Muscle layer of colon (tissue), 2 donors: ENCODE measurements at regions not wholly inside any gene's neighbourhood (a gene's known extent, or its start where the extent isn't known, plus 50 kb on each side); places are given as distances from the start of the nearest gene placed in this dataset.

Experiments used
- H3K27ac ChIP-seq: one replicate; pipeline ENCODE4 v1.7.0; 2013; ENCODE audit warnings: low read depth, mild to moderate bottlenecking, low read length, moderate library complexity
- H3K27me3 ChIP-seq, 2 donors: one replicate each; pipeline ENCODE4 v1.7.0; 2013; ENCODE audit warnings: low read length in 2 of 2, mild to moderate bottlenecking in 2 of 2; ENCODE audit not compliant: insufficient read depth in 2 of 2, control insufficient read depth in 1 of 2
- H3K36me3 ChIP-seq: one replicate; pipeline ENCODE4 v1.7.0; 2013; ENCODE audit warnings: mild to moderate bottlenecking, low read length; ENCODE audit not compliant: insufficient read depth
- H3K4me1 ChIP-seq: one replicate; pipeline ENCODE4 v1.7.0; 2013; ENCODE audit warnings: mild to moderate bottlenecking, low read length; ENCODE audit not compliant: insufficient read depth
- H3K4me3 ChIP-seq, 2 donors: one replicate each; pipeline ENCODE4 v1.7.0; 2013; ENCODE audit warnings: low read length in 2 of 2, low read depth in 1 of 2, mild to moderate bottlenecking in 1 of 2, moderate library complexity in 1 of 2
- H3K9ac ChIP-seq: one replicate; pipeline ENCODE4 v1.7.0; 2013; ENCODE audit warnings: low read length
- H3K9me3 ChIP-seq: one replicate; pipeline ENCODE4 v1.7.0; 2013; ENCODE audit warnings: mild to moderate bottlenecking, low read length
- donor health status: abdominal sarcoma.
- donor health status: Adenocarcinoma of cecum.

DNA sequence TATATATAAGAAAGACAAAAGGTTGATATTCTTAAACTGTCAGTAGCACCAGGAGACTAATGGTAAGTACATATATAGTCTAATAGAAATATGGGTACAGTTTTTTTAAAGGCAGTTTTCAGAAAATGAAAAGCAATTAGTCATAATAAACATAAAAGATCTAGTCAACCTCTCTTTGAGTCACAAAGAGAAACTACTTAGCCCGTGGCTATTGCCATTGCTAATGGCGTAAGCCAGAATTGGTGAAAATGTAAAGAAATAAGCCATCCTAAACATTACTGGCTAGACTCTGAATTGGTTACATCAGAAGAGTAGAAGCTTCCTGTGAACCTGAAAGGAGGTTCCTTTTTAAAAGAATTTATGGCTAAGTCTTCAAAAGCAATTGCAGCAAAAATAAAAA lies 668.7 kb upstream of the CPEB2 start:
- Histone ChIP-seq H3K27ac (no peak overlapping the region), H3K9ac (no peak overlapping the region), H3K4me1 (no peaks in the 10 kb centered on the region), H3K27me3 (no peaks in the 10 kb centered on the region), H3K36me3 (no peaks in the 10 kb centered on the region), H3K4me3 (no peak overlapping the region), H3K9me3 (no peaks in the 10 kb centered on the region)

DNA sequence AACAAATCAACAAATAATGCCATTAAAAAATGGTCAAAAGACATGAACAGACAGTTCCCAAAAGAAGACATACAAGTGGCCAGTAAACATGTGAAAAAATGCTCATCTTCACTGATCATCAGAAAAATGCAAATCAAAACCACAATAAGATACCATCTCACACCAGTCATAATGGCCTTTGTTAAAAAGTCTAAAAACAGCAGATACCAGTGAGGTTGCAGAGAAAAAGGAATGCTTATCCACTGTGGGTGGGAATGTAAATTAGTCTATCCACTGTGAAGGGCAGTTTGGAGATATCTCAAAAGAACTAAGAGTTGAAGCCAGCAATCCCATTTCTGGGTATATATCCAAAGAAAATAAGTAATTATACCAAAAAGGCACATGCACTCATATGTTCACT lies 668.1 kb upstream of the CPEB2 start:
- H3K27ac ChIP-seq, result no peak overlapping the region
- H3K4me3 ChIP-seq, result no peak overlapping the region
- no peaks in the 10 kb centered on the region for H3K27me3 ChIP-seq
- H3K9ac ChIP-seq, result no peak overlapping the region
- H3K36me3 ChIP-seq, result no peaks in the 10 kb centered on the region
- H3K9me3 ChIP-seq, result no peaks in the 10 kb centered on the region
- no peaks in the 10 kb centered on the region for H3K4me1 ChIP-seq

DNA sequence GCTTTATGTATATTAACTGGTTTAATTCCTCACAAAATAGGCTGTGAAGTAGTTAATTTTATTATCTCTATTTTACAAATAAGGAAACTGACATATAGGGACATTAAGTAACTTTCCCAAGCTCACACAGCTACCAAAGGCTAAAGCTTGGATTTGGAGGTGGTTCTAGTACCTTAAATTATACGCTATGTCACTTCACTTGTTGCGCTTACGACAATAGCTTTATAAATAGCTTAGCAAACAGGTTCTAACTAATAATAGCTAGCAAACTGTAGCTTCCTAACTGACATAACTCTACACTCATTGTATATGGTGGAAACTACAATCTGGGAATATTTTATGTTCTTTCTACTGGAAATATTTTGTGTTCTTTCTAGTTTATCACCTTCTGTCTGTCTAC lies 666.4 kb upstream of the CPEB2 start:
- no peak overlapping the region for H3K9ac ChIP-seq
- no peak overlapping the region for H3K4me3 ChIP-seq
- no peaks in the 10 kb centered on the region for H3K36me3 ChIP-seq
- H3K27me3 ChIP-seq, result no peaks in the 10 kb centered on the region
- H3K27ac ChIP-seq, result no peak overlapping the region
- H3K4me1 ChIP-seq, result no peaks in the 10 kb centered on the region
- no peaks in the 10 kb centered on the region for H3K9me3 ChIP-seq

DNA sequence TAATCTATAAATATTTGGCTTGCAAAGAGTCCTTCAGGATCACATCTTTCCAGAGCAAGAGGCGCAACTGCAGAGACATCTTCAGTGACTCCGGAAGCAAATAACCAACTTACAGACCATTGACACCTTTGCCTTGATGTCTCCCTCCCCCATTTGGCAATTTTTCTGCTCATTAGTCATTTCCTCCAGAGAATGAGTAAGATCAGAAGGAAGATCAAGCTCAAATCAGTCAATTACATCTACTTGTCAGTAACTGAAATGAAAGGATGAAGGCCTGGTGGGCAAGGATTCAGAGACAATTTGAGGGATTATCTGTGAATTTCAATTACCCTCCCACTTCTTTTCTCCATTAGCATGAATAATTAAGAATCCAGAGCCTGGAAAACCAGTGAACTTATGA lies 665.6 kb upstream of the CPEB2 start:
- Histone ChIP-seq H3K4me1 (no peaks in the 10 kb centered on the region), H3K27ac (no peak overlapping the region), H3K9me3 (no peaks in the 10 kb centered on the region), H3K4me3 (no peak overlapping the region), H3K9ac (no peak overlapping the region), H3K36me3 (no peaks in the 10 kb centered on the region), H3K27me3 (no peaks in the 10 kb centered on the region)

DNA sequence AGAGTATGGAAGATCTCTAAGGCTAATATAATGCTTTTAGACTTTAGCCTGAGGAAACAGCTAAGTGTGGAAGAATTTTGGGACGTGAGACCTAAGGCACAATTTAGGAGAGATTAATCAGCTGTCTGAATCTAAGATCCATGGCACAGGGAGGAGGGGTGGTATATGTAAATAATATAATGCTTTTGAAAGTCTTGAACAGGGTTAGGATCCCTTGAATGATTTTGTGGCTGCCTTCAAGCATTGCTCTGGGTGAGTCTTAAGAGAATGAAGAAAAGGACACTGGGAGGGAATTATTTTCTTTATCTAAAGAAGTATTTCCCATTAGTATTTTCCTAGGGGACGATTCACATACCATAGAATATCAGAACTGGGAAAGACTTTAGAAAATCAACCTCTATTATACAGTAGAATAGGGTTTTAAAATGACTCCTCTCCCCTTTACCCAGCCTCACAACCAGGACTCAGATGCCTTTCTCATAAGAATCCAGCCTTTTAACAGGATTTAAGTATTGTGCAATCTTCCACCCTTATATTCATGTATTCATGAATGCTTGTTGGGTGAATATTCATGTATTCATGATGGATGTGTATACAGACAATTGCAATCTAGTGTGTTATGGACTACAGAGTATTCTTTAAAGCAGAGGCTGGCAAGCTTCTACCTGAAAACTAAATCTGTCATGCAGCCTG lies 664.2 kb upstream of the CPEB2 start:
- Histone ChIP-seq H3K36me3 (no peaks in the 10 kb centered on the region), H3K27ac (no peak overlapping the region), H3K9me3 (no peaks in the 10 kb centered on the region), H3K4me3 (no peak overlapping the region), H3K4me1 (no peaks in the 10 kb centered on the region), H3K27me3 (no peaks in the 10 kb centered on the region), H3K9ac (no peak overlapping the region)

DNA sequence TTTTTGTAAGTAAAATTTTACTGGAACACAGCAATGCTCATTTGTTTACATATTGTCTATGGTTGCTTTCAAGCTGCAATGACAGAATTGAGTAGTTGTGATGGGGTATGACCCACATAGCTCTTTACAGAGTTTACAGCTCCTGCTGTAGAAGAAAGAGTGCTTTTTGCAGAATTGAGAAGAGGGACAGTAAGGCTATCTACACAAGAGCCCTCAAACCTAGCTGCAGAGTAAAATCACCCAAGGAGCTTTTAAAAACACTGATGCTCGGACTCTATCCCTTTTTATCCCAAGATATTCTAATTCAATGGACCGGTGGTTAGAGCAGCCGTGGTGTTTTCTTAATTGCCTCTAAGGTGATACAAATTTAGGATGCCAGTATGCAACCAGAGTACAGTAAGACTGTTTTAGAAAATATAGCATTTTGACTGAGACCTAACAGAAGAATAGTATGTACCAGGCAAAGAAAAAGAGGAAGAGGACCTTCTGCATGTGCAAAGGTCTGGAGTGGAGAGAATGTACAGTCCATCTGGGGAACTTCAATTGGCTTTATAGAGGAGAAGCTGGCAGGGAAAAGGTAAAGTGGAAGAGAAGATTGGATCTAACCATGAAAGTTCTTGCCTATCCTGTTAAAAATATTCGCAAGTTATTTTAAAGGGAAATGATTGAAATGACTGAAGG lies 663.6 kb upstream of the CPEB2 start:
- H3K27ac ChIP-seq, result no peak overlapping the region
- no peak overlapping the region for H3K9ac ChIP-seq
- no peak overlapping the region for H3K4me3 ChIP-seq
- no peaks in the 10 kb centered on the region for H3K36me3 ChIP-seq
- no peaks in the 10 kb centered on the region for H3K9me3 ChIP-seq
- H3K4me1 ChIP-seq, result no peaks in the 10 kb centered on the region
- no peaks in the 10 kb centered on the region for H3K27me3 ChIP-seq

DNA sequence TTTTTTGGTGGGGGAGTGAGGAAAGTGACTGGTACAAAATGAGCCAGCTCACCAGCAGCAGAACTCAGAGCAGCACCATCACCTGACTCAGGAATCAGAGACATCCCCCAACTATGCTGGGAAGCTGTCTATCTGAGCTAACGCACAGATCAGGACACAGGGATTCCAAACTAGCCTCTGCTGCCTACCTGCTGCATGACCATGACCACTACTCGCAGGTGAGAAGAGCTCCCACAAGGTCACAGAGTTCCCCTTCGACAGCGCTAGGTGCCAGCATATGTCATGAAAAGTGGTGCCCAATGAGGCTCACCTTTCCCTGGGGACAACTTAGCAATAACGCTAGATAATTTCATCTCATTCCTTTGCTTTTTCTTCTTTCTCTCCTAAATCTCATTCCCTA lies 662.6 kb upstream of the CPEB2 start:
- H3K27ac ChIP-seq, result no peak overlapping the region
- H3K36me3 ChIP-seq, result no peaks in the 10 kb centered on the region

DNA sequence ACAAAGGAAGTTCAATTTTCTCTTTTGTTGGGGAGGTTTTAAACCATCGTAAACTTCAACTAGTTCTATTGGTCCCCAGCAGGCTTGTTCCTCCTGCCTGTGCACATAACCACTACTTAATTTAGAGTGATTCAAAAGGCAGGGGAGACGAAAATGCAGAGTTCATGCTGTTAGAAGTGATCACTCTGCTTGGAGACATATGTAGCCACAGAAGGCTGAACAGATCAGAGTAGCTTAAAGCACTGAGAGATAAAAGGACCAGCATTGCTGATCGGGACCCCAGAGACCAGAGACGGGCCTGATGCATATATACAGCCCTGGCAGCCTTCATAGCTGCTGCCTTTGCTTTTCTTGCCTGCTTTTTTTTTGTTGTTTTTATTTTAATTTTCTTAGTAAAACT lies 662.0 kb upstream of the CPEB2 start:
- Histone ChIP-seq H3K36me3 (no peaks in the 10 kb centered on the region), H3K9me3 (no peaks in the 10 kb centered on the region), H3K27ac (no peak overlapping the region), H3K9ac (no peak overlapping the region), H3K4me1 (no peaks in the 10 kb centered on the region), H3K4me3 (no peak overlapping the region), H3K27me3 (no peaks in the 10 kb centered on the region)

More for the DNA sequence above, 662.6 kb upstream of the CPEB2 start:
- no peaks in the 10 kb centered on the region for H3K27me3 ChIP-seq
- no peak overlapping the region for H3K9ac ChIP-seq
- H3K9me3 ChIP-seq, result no peaks in the 10 kb centered on the region
- no peaks in the 10 kb centered on the region for H3K4me1 ChIP-seq
- H3K4me3 ChIP-seq, result no peak overlapping the region

DNA sequence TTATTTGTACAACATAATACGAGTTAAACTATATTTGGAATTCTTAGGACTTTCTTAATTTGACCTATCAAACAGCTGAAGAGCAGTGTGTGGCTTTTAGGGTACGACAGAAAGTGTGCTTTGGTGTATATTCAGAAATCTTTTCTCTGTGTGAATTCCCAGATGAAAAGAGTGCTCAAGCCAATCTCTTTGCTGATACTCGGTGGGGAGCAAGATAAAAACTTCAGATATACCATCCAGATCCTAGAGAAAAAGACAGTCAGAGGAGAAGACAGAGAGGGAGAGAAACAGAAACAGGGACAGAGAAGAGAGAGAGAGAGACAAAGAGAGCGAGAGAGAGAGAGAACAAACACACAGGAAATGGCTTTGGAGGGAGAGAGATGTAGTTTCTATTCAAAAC lies 658.3 kb upstream of the CPEB2 start:
- H3K27ac ChIP-seq, result no peak overlapping the region
- H3K4me1 ChIP-seq, result no peaks in the 10 kb centered on the region
- no peaks in the 10 kb centered on the region for H3K27me3 ChIP-seq
- no peak overlapping the region for H3K4me3 ChIP-seq
- no peaks in the 10 kb centered on the region for H3K36me3 ChIP-seq
- H3K9ac ChIP-seq, result no peak overlapping the region
- H3K9me3 ChIP-seq, result no peaks in the 10 kb centered on the region

DNA sequence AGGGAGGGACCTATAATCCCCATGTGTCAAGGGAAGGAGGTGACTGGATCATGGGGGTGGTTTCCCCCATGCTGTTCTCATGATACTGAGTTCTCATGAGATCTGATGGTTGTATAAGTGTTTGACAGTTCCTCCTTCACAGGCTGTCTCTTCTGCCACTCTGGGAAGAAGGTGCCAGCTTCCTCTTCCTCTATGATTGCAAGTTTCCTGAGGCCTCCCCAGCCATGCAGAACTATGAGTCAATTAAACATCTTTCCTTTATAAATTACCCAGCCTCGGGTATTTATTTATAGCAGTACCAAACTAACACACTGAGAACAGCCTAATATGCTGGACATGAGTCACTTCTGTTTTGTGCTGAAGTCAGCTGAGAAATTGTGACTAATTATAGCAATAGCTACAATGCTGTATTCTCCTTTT lies 656.9 kb upstream of the CPEB2 start:
- no peak overlapping the region for H3K27ac ChIP-seq
- H3K9ac ChIP-seq, result no peak overlapping the region
- H3K27me3 ChIP-seq, result no peaks in the 10 kb centered on the region
- no peak overlapping the region for H3K4me3 ChIP-seq
- no peaks in the 10 kb centered on the region for H3K36me3 ChIP-seq
- H3K9me3 ChIP-seq, result no peaks in the 10 kb centered on the region
- no peaks in the 10 kb centered on the region for H3K4me1 ChIP-seq

DNA sequence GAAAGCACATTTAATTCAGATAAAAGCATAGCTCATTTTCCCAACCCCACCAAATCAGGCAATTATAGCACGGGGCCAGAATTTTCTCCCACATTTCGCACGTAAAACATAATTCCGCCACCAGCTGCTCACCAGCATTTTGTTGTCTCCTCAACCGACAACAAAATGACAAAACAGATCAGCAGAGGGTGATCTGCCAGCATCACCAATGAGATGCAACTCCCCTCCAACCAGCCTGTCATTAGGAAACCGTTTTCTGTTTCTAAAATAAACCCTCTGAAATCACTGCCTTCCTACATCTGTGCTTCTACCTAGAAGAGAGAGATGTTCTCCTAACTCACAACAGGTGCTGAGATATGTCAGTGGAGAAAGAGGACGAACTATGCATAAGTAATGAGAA lies 654.8 kb upstream of the CPEB2 start:
- Histone ChIP-seq H3K36me3 (no peaks in the 10 kb centered on the region), H3K4me1 (no peaks in the 10 kb centered on the region), H3K9ac (no peak overlapping the region), H3K4me3 (no peak overlapping the region), H3K27me3 (no peaks in the 10 kb centered on the region), H3K9me3 (no peaks in the 10 kb centered on the region), H3K27ac (no peak overlapping the region)

DNA sequence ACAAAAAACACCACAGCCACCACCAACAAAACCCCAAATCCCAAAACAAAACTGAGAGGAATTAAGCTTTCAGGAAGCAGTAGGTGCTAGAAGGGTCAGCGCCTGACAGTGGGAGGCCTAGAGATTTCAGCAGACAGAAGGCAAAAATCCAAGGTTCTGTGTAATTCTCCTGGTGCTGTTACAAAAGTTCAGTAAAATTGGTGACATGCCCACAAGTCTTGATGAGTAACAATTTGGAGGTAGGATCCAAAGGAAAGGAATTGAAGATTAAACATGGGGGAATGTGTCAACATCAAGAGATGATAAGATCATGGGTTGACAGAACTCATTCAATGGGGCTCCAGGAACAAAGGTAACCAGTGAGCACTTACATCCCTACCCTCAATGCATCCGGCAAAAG lies 653.8 kb upstream of the CPEB2 start:
- H3K4me1 ChIP-seq, result no peaks in the 10 kb centered on the region
- no peaks in the 10 kb centered on the region for H3K9me3 ChIP-seq
- H3K36me3 ChIP-seq, result no peaks in the 10 kb centered on the region
- no peak overlapping the region for H3K9ac ChIP-seq
- no peaks in the 10 kb centered on the region for H3K27me3 ChIP-seq
- H3K27ac ChIP-seq, result no peak overlapping the region
- no peak overlapping the region for H3K4me3 ChIP-seq
